Gastroesophageal sphincter (tissue), 3 donors: ENCODE measurements at regions not wholly inside any gene's neighbourhood (a gene's known extent, or its start where the extent isn't known, plus 50 kb on each side); places are given as distances from the start of the nearest gene placed in this dataset.

ENCODE experiments used
- EP300 ChIP-seq: sonication (generic); formaldehyde crosslinking; IDR thresholded peaks from one replicate; pipeline ENCODE4 v1.6.1; 2017; ENCODE audit warnings: antibody characterized with exemption, mild to moderate bottlenecking
- POLR2A ChIP-seq, 2 donors: fragments of 450-650 bp; IDR thresholded peaks; one replicate each; pipeline ENCODE4 v1.6.1; 2017; ENCODE audit warnings: antibody characterized with exemption in 2 of 2, mild to moderate bottlenecking in 2 of 2, moderate library complexity in 1 of 2
- POLR2AphosphoS5 ChIP-seq: sonication (generic); formaldehyde crosslinking; IDR thresholded peaks from one replicate; pipeline ENCODE4 v1.6.1; 2017; ENCODE audit warnings: antibody characterized with exemption
- TF ChIP-seq, protein P1 (sequence below), 4 experiments: fragments of 200-600 bp in 2 of 4; fragments of 450-650 bp in 2 of 4; sonication (generic) in 1 of 4; IDR thresholded peaks; one replicate each; pipeline ENCODE4 v1.5.1; 2017 to 2019; ENCODE audit warnings: antibody characterized with exemption in 4 of 4, mild to moderate bottlenecking in 2 of 4, moderate library complexity in 2 of 4

DNA sequence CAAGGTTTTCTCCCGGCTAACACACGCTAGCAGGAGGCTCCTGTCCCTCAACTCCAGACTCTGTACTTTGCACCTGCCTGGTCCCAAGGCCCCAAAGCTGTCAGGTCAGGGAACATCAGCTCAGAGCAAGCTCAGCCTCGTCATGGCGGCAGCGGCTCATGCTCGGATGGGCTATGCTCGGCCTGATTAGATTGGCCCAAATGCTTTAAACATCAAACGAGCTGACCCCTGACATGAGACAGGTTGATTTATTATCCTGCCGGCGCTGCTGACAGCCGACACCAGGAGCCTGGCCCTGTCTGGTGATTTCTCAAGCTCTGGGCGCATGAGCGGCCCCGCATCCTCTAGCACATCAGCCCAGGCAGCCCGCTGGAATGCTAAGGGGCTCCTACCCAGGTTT, 436.4 kb downstream of the EIPR1 start:
- TF ChIP-seq EP300: no peak
- no peak for TF ChIP-seq POLR2AphosphoS5
- TF ChIP-seq, protein P1, sequence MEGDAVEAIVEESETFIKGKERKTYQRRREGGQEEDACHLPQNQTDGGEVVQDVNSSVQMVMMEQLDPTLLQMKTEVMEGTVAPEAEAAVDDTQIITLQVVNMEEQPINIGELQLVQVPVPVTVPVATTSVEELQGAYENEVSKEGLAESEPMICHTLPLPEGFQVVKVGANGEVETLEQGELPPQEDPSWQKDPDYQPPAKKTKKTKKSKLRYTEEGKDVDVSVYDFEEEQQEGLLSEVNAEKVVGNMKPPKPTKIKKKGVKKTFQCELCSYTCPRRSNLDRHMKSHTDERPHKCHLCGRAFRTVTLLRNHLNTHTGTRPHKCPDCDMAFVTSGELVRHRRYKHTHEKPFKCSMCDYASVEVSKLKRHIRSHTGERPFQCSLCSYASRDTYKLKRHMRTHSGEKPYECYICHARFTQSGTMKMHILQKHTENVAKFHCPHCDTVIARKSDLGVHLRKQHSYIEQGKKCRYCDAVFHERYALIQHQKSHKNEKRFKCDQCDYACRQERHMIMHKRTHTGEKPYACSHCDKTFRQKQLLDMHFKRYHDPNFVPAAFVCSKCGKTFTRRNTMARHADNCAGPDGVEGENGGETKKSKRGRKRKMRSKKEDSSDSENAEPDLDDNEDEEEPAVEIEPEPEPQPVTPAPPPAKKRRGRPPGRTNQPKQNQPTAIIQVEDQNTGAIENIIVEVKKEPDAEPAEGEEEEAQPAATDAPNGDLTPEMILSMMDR (IDR thresholded peaks at IDR 0.05): no peak
- no peak for TF ChIP-seq POLR2A (IDR thresholded peaks at IDR 0.05)
